ENCODE measurements at regions not wholly inside any gene's neighbourhood (a gene's known extent, or its start where the extent isn't known, plus 50 kb on each side); places are given as distances from the start of the nearest gene placed in this dataset.

DNA sequence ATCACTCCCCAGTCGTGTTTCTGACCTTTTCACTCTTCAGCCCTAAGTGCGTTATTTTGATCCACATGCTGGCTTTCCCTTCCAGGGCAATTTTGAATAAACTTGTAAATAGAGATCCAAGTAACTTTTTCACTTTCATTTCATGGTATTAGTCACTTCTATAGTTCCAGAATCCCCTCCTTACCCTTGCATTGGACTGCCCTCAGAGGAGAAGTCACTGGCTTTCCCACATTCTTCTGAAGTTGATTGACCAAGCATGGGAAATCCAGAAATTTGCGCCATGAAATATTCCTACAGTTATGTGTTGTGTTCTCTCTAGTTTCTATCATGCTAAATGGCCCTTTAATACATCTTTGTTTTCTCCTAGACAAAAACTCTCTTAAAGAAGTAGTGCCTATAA lies 177.3 kb upstream of the GORAB start:
- H3K9ac ChIP-seq (ENCODE audit: low read length): no peak overlapping the region
- no peaks in the 10 kb centered on the region for H3K4me1 ChIP-seq (ENCODE audit: control insufficient read depth, insufficient read depth, low read length)
- no peak overlapping the region for H3K4me3 ChIP-seq (ENCODE audit: low read depth, low read length)
- H3K9me3 ChIP-seq (ENCODE audit: control insufficient read depth, insufficient read depth, low read depth, low read length): no peaks in the 10 kb centered on the region
- H3K36me3 ChIP-seq (ENCODE audit: control insufficient read depth, insufficient read depth, low read length): no peaks in the 10 kb centered on the region
- no peak overlapping the region for H3K27ac ChIP-seq (ENCODE audit: low read depth, low read length)
- H3K27me3 ChIP-seq (ENCODE audit: control insufficient read depth, insufficient read depth, low read length): no peaks in the 10 kb centered on the region

DNA sequence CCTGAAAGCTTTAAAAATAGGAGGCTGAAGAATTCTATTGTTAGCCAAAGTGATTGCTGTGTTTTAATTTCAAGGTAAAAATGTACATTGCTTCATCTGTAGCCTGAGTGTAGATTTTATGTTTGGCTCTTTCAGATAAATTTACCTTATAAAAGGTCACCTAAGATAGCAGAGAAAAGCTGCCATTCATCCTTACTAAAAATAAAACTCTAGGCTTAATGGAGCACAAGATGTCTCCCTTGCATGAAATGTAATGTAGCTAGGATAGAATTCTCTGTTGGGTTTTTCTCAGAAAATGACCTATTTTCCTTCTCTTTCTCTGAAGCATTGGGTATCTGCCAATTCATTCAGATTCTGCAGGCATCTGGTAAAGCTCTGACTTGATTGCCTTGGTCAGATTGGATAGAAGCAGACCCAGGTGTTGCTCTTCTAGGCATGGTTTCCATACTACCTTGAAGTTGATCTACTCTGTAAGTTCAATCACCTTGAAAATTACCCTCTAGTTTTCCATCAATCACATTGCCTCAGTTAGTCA lies 176.6 kb upstream of the GORAB start:
- Histone ChIP-seq H3K27me3 (ENCODE audit: control insufficient read depth, insufficient read depth, low read length) (no peaks in the 10 kb centered on the region), H3K36me3 (ENCODE audit: control insufficient read depth, insufficient read depth, low read length) (no peaks in the 10 kb centered on the region), H3K27ac (ENCODE audit: low read depth, low read length) (no peak overlapping the region), H3K9ac (ENCODE audit: low read length) (no peak overlapping the region), H3K4me3 (ENCODE audit: low read depth, low read length) (no peak overlapping the region), H3K4me1 (ENCODE audit: control insufficient read depth, insufficient read depth, low read length) (no peaks in the 10 kb centered on the region), H3K9me3 (ENCODE audit: control insufficient read depth, insufficient read depth, low read depth, low read length) (no peaks in the 10 kb centered on the region)

DNA sequence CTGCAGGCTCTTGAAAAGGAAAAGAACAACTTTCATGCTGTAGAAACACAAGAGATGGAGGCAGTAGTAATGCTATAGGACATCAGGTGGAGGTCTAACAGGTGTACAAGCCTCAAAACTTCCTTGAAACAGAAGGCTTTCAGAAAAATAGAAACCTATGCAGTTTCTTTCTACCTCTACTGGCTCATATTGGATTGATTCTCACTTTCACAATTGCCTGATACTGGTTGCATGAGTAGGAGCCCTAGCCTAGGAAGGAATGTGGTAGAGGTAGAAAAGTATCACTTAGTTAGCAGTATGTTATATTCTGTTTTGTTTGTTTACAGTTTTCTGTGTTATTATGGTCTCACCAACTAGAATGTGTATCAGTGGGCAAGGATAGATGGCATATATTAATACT lies 175.4 kb upstream of the GORAB start:
- H3K4me3 ChIP-seq (ENCODE audit: low read depth, low read length): no peak overlapping the region
- H3K4me1 ChIP-seq (ENCODE audit: control insufficient read depth, insufficient read depth, low read length): no peaks in the 10 kb centered on the region
- H3K27me3 ChIP-seq (ENCODE audit: control insufficient read depth, insufficient read depth, low read length): no peaks in the 10 kb centered on the region
- no peak overlapping the region for H3K27ac ChIP-seq (ENCODE audit: low read depth, low read length)
- H3K9me3 ChIP-seq (ENCODE audit: control insufficient read depth, insufficient read depth, low read depth, low read length): no peaks in the 10 kb centered on the region
- H3K36me3 ChIP-seq (ENCODE audit: control insufficient read depth, insufficient read depth, low read length): no peaks in the 10 kb centered on the region
- no peak overlapping the region for H3K9ac ChIP-seq (ENCODE audit: low read length)

DNA sequence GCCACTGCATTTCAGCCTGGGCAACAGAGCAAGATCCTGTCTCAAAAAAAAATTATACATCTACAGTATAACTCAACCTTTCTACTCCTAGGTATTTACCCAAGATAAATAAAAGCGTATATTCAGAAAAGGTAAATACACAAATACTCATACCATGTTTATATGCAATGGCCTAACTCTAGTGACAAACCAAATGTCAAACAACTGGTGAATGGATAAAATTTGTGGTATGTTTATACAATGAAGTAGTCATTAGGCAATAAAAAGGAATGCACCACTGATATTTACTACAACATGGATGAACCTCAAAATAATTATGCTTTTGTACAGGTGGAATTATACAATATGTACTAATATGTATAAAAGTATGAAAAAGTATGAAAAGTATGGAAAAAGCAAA lies 174.2 kb upstream of the GORAB start:
- Histone ChIP-seq H3K9me3 (ENCODE audit: control insufficient read depth, insufficient read depth, low read depth, low read length) (no peaks in the 10 kb centered on the region), H3K4me1 (ENCODE audit: control insufficient read depth, insufficient read depth, low read length) (no peaks in the 10 kb centered on the region), H3K9ac (ENCODE audit: low read length) (no peak overlapping the region)

DNA sequence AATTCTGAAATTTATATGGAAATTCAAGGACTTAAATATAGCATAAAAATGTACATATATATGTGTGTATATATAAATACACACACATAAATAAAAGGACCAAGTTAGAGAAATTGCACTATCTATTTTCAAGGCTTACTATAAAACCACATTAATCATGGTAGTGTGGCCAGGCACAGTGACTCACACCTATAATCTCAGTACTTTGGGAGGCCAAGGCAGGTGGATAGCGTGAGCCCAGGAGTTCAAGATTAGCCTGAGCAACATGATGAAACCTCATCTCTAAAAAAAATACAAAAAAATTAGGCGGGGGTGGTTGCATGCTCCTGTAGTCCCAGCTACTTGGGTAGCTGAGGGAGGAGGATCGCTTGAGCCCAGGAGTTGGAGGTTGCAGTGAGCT lies 171.4 kb upstream of the GORAB start:
- H3K9ac ChIP-seq (ENCODE audit: low read length): no peak overlapping the region
- H3K4me3 ChIP-seq (ENCODE audit: low read depth, low read length): no peak overlapping the region
- H3K36me3 ChIP-seq (ENCODE audit: control insufficient read depth, insufficient read depth, low read length): no peaks in the 10 kb centered on the region
- no peaks in the 10 kb centered on the region for H3K9me3 ChIP-seq (ENCODE audit: control insufficient read depth, insufficient read depth, low read depth, low read length)
- no peaks in the 10 kb centered on the region for H3K27me3 ChIP-seq (ENCODE audit: control insufficient read depth, insufficient read depth, low read length)
- no peak overlapping the region for H3K27ac ChIP-seq (ENCODE audit: low read depth, low read length)
- no peaks in the 10 kb centered on the region for H3K4me1 ChIP-seq (ENCODE audit: control insufficient read depth, insufficient read depth, low read length)

More for the DNA sequence above, 174.2 kb upstream of the GORAB start:
- no peak overlapping the region for H3K27ac ChIP-seq (ENCODE audit: low read depth, low read length)
- H3K27me3 ChIP-seq (ENCODE audit: control insufficient read depth, insufficient read depth, low read length): no peaks in the 10 kb centered on the region
- no peaks in the 10 kb centered on the region for H3K36me3 ChIP-seq (ENCODE audit: control insufficient read depth, insufficient read depth, low read length)
- H3K4me3 ChIP-seq (ENCODE audit: low read depth, low read length): no peak overlapping the region

DNA sequence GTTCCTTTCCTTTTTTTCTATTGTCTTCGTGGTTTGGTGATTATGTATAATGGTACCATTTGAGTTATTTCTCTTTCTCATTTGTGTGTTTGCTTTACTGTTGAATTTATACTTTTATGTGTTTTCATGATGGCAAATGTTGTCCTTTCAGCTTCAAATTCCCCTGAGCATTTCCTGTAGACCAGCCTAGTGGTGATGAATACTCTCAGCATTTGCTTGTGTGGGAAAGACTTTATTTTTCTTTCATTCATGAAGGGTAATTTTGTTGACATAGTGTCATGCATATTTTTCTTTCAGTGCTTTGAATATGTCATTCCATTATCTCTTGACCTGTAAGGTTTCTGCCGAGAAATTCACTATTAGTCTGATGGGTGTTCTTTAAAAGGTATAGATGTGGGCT lies 166.6 kb upstream of the GORAB start:
- no peaks in the 10 kb centered on the region for H3K36me3 ChIP-seq (ENCODE audit: control insufficient read depth, insufficient read depth, low read length)
- no peaks in the 10 kb centered on the region for H3K27me3 ChIP-seq (ENCODE audit: control insufficient read depth, insufficient read depth, low read length)
- H3K9ac ChIP-seq (ENCODE audit: low read length): no peak overlapping the region
- H3K4me1 ChIP-seq (ENCODE audit: control insufficient read depth, insufficient read depth, low read length): no peaks in the 10 kb centered on the region
- H3K9me3 ChIP-seq (ENCODE audit: control insufficient read depth, insufficient read depth, low read depth, low read length): no peaks in the 10 kb centered on the region
- no peak overlapping the region for H3K27ac ChIP-seq (ENCODE audit: low read depth, low read length)
- no peak overlapping the region for H3K4me3 ChIP-seq (ENCODE audit: low read depth, low read length)

DNA sequence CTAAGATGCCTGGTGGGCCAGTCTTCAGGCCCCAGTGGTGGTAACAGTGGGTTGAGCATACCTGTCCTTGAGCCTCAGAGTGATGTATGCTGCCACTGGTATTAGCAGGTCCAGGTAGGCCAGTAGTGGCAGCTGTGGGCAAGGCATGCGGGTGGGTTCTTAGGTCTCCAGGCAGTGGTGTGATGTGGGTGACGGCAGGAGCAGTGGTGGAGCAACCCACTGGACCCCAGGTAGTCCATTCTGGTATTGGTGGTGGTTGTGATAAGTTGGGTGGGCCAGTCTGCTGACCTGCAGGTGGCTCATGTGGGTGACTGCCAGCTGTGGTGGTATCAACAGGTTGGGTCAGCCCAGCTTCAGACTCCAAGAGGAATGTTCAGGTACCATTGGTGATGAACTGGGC lies 165.0 kb upstream of the GORAB start:
- Histone ChIP-seq H3K27me3 (ENCODE audit: control insufficient read depth, insufficient read depth, low read length) (no peaks in the 10 kb centered on the region), H3K9ac (ENCODE audit: low read length) (no peak overlapping the region), H3K9me3 (ENCODE audit: control insufficient read depth, insufficient read depth, low read depth, low read length) (no peaks in the 10 kb centered on the region), H3K4me3 (ENCODE audit: low read depth, low read length) (no peak overlapping the region), H3K36me3 (ENCODE audit: control insufficient read depth, insufficient read depth, low read length) (no peaks in the 10 kb centered on the region), H3K4me1 (ENCODE audit: control insufficient read depth, insufficient read depth, low read length) (no peaks in the 10 kb centered on the region), H3K27ac (ENCODE audit: low read depth, low read length) (no peak overlapping the region)

DNA sequence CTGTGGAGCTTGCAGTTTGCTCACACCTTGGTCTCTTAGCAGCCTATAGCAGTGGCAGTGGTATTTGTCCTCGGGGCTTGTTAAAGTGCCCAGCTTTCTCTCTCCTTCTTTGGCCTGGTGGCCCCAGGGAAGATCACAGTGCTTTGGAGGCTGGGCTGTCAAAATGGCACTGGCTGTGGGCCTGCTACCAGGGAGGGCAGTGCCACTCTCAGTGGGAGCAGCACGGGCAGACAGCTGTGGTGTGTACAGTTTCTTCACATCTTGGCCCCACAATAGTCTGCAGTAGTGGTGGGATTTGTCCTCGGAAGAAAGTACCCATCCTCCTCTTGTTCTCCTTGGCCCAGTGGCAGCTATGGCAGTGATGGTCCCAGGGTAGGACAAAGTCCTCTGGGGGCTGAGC lies 164.4 kb upstream of the GORAB start:
- no peaks in the 10 kb centered on the region for H3K9me3 ChIP-seq (ENCODE audit: control insufficient read depth, insufficient read depth, low read depth, low read length)
- H3K36me3 ChIP-seq (ENCODE audit: control insufficient read depth, insufficient read depth, low read length): no peaks in the 10 kb centered on the region
- H3K27me3 ChIP-seq (ENCODE audit: control insufficient read depth, insufficient read depth, low read length): no peaks in the 10 kb centered on the region
- no peak overlapping the region for H3K9ac ChIP-seq (ENCODE audit: low read length)
- H3K4me3 ChIP-seq (ENCODE audit: low read depth, low read length): no peak overlapping the region
- H3K4me1 ChIP-seq (ENCODE audit: control insufficient read depth, insufficient read depth, low read length): no peaks in the 10 kb centered on the region
- no peak overlapping the region for H3K27ac ChIP-seq (ENCODE audit: low read depth, low read length)

DNA sequence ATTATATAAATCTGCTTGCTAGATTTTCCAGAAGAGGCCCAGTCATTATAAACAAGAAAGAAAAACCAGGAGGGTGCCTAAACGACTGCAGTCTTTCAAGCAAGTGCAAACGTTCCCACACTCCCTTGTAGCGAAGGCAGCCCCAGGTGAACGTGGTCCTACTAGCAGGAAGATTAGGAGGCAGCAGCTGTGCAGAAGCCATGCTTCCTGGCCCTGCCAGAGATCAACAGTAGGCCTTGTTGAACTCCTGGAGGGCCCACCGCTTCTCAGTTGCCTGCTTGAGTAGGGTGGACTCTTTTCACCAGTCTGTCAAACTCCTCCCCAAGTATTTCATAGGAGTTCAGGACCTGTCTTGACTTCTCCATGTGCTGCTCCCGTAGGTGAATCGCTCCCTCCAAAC lies 163.0 kb upstream of the GORAB start:
- no peaks in the 10 kb centered on the region for H3K4me1 ChIP-seq (ENCODE audit: control insufficient read depth, insufficient read depth, low read length)
- H3K4me3 ChIP-seq (ENCODE audit: low read depth, low read length): no peak overlapping the region
- H3K27me3 ChIP-seq (ENCODE audit: control insufficient read depth, insufficient read depth, low read length): no peaks in the 10 kb centered on the region
- no peaks in the 10 kb centered on the region for H3K9me3 ChIP-seq (ENCODE audit: control insufficient read depth, insufficient read depth, low read depth, low read length)
- no peaks in the 10 kb centered on the region for H3K36me3 ChIP-seq (ENCODE audit: control insufficient read depth, insufficient read depth, low read length)
- H3K9ac ChIP-seq (ENCODE audit: low read length): no peak overlapping the region
- H3K27ac ChIP-seq (ENCODE audit: low read depth, low read length): no peak overlapping the region

DNA sequence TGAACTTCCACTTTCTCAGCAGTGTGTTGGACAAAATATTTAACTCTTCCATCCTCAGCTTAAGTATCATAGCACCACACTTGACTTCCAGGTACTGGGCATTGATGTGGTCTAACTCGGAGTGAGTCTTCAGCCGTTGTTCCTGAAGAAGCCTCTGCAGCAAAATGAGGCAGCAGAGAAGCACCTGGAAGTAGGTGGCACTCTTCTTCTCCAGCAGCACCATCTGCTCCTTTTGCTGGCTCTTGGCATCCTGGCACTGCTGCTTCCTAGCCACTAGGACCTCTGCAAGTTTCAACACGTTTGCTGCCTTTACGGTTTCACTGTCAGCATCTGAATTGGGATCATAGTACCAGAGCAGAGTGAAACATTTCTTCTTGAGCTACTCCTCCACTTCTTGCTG lies 162.5 kb upstream of the GORAB start:
- Histone ChIP-seq H3K27me3 (ENCODE audit: control insufficient read depth, insufficient read depth, low read length) (no peaks in the 10 kb centered on the region), H3K9me3 (ENCODE audit: control insufficient read depth, insufficient read depth, low read depth, low read length) (no peaks in the 10 kb centered on the region), H3K27ac (ENCODE audit: low read depth, low read length) (no peak overlapping the region), H3K9ac (ENCODE audit: low read length) (no peak overlapping the region), H3K36me3 (ENCODE audit: control insufficient read depth, insufficient read depth, low read length) (no peaks in the 10 kb centered on the region), H3K4me1 (ENCODE audit: control insufficient read depth, insufficient read depth, low read length) (no peaks in the 10 kb centered on the region), H3K4me3 (ENCODE audit: low read depth, low read length) (no peak overlapping the region)

DNA sequence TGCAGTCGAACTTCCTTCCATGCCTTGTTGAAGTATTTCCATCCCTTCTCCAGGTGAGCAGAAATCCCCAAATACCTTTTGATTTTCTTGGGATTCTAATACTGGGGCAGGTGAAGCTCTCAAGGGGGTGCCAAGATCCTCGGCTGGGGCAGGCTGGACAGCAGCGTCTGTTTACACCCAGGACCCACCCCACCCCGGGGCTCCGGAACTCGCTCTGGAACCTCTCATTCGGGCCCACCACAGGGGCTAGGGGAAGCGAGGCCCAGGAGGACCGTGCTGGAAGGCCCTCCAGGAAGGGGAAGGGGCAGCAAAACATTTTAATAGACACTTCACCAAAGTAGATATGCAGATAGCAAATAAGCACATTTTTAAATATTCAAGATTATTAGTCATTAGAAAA lies 161.9 kb upstream of the GORAB start:
- Histone ChIP-seq H3K27me3 (ENCODE audit: control insufficient read depth, insufficient read depth, low read length) (no peaks in the 10 kb centered on the region), H3K27ac (ENCODE audit: low read depth, low read length) (no peak overlapping the region), H3K9ac (ENCODE audit: low read length) (no peak overlapping the region), H3K4me1 (ENCODE audit: control insufficient read depth, insufficient read depth, low read length) (peaks cover 3% of the 10 kb centered on the region; the same call in 1 of the 2 replicates), H3K36me3 (ENCODE audit: control insufficient read depth, insufficient read depth, low read length) (no peaks in the 10 kb centered on the region), H3K4me3 (ENCODE audit: low read depth, low read length) (no peak overlapping the region), H3K9me3 (ENCODE audit: control insufficient read depth, insufficient read depth, low read depth, low read length) (no peaks in the 10 kb centered on the region)

All from HUES6 (cell line).